DND-41 (cell line): ENCODE measurements at regions not wholly inside any gene's neighbourhood (a gene's known extent, or its start where the extent isn't known, plus 50 kb on each side); places are given as distances from the start of the nearest gene placed in this dataset.

Experiments
- ATAC-seq: fragments of 200-7000 bp; cut with Tn5 transposase; 3 replicates; pipeline ENCODE4 v1.9.1; 2021; ENCODE audit warnings: low read depth; ENCODE audit not compliant: insufficient read depth
- DNase-seq: peaks from one replicate; pipeline ENCODE4 v3.0.0-alpha.2; 2020
- H2AFZ ChIP-seq: 2 replicates; pipeline ENCODE4 v1.6.0; 2012; ENCODE audit warnings: low read depth, low read length
- H3K27ac ChIP-seq: 2 replicates; pipeline ENCODE4 v1.5.1; 2012; ENCODE audit warnings: low read length, inconsistent platforms
- H3K27me3 ChIP-seq: fragments of 200-600 bp; sonication (generic); 2 replicates; pipeline ENCODE4 v1.6.0; 2012; ENCODE audit warnings: low read length, mild to moderate bottlenecking, inconsistent platforms; ENCODE audit not compliant: insufficient read depth, poor library complexity
- H3K36me3 ChIP-seq: 2 replicates; pipeline ENCODE4 v1.5.1; 2012; ENCODE audit warnings: low read length, inconsistent platforms; ENCODE audit not compliant: insufficient read depth
- H3K4me1 ChIP-seq: 2 replicates; pipeline ENCODE4 v1.5.1; 2012; ENCODE audit warnings: mild to moderate bottlenecking, low read length; ENCODE audit not compliant: insufficient read depth
- H3K4me2 ChIP-seq: 2 replicates; pipeline ENCODE4 v1.6.0; 2012; ENCODE audit warnings: mild to moderate bottlenecking, moderate library complexity, low read length, inconsistent platforms; ENCODE audit not compliant: insufficient read depth
- H3K4me3 ChIP-seq, 2 experiments: fragments of 200-600 bp in 1 of 2; shearing (Covaris generic) in 1 of 2; 2 replicates each; pipeline ENCODE4 v1.5.1; 2012 to 2016; ENCODE audit warnings: inconsistent platforms in 2 of 2, low read length in 2 of 2, mild to moderate bottlenecking in 2 of 2, low read depth in 1 of 2, moderate library complexity in 1 of 2
- H3K79me2 ChIP-seq: 2 replicates; pipeline ENCODE4 v1.6.0; 2012; ENCODE audit warnings: low read length, inconsistent platforms; ENCODE audit not compliant: insufficient read depth
- H3K9ac ChIP-seq: 2 replicates; pipeline ENCODE4 v1.6.0; 2012; ENCODE audit warnings: low read depth, mild to moderate bottlenecking, inconsistent platforms, low read length, moderate library complexity
- H3K9me3 ChIP-seq: 2 replicates; pipeline ENCODE4 v1.5.1; 2012; ENCODE audit warnings: low read length, moderate library complexity, mild to moderate bottlenecking, inconsistent platforms; ENCODE audit not compliant: insufficient read depth, severe bottlenecking
- H4K20me1 ChIP-seq: 2 replicates; pipeline ENCODE4 v1.6.0; 2012; ENCODE audit warnings: low read length; ENCODE audit not compliant: insufficient read depth
- EZH2 ChIP-seq: IDR thresholded peaks from 3 replicates; pipeline ENCODE4 v1.6.1; 2012; ENCODE audit warnings: borderline replicate concordance, low read depth, mild to moderate bottlenecking, moderate library complexity, low read length, inconsistent platforms; ENCODE audit not compliant: severe bottlenecking
- TF ChIP-seq, protein P1 (sequence below): IDR thresholded peaks from 2 replicates; pipeline ENCODE4 v1.5.1; 2012; ENCODE audit warnings: borderline replicate concordance, low read length, moderate library complexity, mild to moderate bottlenecking; ENCODE audit not compliant: poor library complexity, severe bottlenecking; ENCODE audit errors: extremely low read depth

- H3K4me2 ChIP-seq: no peak overlapping the region
- ATAC-seq (no peak), DNase-seq (no peak)
- no peaks in the 10 kb centered on the region for H4K20me1 ChIP-seq
- H3K9me3 ChIP-seq: no peaks in the 10 kb centered on the region
- H3K27ac ChIP-seq: no peak overlapping the region
- H3K27me3 ChIP-seq: peaks cover 21% of the 10 kb centered on the region
- H3K4me1 ChIP-seq: no peaks in the 10 kb centered on the region
- H3K79me2 ChIP-seq: no peaks in the 10 kb centered on the region
- no peak overlapping the region for H3K9ac ChIP-seq
- TF ChIP-seq, protein P1, sequence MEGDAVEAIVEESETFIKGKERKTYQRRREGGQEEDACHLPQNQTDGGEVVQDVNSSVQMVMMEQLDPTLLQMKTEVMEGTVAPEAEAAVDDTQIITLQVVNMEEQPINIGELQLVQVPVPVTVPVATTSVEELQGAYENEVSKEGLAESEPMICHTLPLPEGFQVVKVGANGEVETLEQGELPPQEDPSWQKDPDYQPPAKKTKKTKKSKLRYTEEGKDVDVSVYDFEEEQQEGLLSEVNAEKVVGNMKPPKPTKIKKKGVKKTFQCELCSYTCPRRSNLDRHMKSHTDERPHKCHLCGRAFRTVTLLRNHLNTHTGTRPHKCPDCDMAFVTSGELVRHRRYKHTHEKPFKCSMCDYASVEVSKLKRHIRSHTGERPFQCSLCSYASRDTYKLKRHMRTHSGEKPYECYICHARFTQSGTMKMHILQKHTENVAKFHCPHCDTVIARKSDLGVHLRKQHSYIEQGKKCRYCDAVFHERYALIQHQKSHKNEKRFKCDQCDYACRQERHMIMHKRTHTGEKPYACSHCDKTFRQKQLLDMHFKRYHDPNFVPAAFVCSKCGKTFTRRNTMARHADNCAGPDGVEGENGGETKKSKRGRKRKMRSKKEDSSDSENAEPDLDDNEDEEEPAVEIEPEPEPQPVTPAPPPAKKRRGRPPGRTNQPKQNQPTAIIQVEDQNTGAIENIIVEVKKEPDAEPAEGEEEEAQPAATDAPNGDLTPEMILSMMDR: no peak
- TF ChIP-seq EZH2: no peak
- H2AFZ ChIP-seq: no peak overlapping the region
- H3K36me3 ChIP-seq: no peaks in the 10 kb centered on the region
- no peak overlapping the region for H3K4me3 ChIP-seq
Observed at GRCh38 chr5:133757396-133757945, 145.1 kb upstream of the FSTL4 start.

GRCh38 chr5:133756756-133757155 is 144.4 kb upstream of the FSTL4 start:
- Histone ChIP-seq H3K9ac (no peak overlapping the region), H3K9me3 (no peaks in the 10 kb centered on the region), H3K4me2 (no peak overlapping the region), H3K4me3 (no peak overlapping the region), H4K20me1 (no peaks in the 10 kb centered on the region), H3K27me3 (peaks cover 21% of the 10 kb centered on the region), H3K4me1 (no peaks in the 10 kb centered on the region), H3K27ac (no peak overlapping the region), H3K79me2 (no peaks in the 10 kb centered on the region), H2AFZ (no peak overlapping the region), H3K36me3 (no peaks in the 10 kb centered on the region)
- TF ChIP-seq, protein P1: no peak
- no peak for TF ChIP-seq EZH2
- ATAC-seq (no peak), DNase-seq (no peak)

- Histone ChIP-seq H3K36me3 (no peaks in the 10 kb centered on the region), H3K4me1 (no peaks in the 10 kb centered on the region), H3K9ac (no peak overlapping the region), H3K27ac (no peak overlapping the region), H4K20me1 (no peaks in the 10 kb centered on the region), H3K27me3 (peaks cover 21% of the 10 kb centered on the region), H3K79me2 (no peaks in the 10 kb centered on the region), H2AFZ (no peak overlapping the region), H3K4me3 (no peak overlapping the region), H3K9me3 (no peaks in the 10 kb centered on the region), H3K4me2 (no peak overlapping the region)
- TF ChIP-seq EZH2: no peak
- TF ChIP-seq, protein P1: no peak
- ATAC-seq: no peak
- no peak for DNase-seq
Observed at GRCh38 chr5:133756036-133756435, 143.7 kb upstream of the FSTL4 start.
